ENCODE measurements at regions not wholly inside any gene's neighbourhood (a gene's known extent, or its start where the extent isn't known, plus 50 kb on each side); places are given as distances from the start of the nearest gene placed in this dataset.

DNA sequence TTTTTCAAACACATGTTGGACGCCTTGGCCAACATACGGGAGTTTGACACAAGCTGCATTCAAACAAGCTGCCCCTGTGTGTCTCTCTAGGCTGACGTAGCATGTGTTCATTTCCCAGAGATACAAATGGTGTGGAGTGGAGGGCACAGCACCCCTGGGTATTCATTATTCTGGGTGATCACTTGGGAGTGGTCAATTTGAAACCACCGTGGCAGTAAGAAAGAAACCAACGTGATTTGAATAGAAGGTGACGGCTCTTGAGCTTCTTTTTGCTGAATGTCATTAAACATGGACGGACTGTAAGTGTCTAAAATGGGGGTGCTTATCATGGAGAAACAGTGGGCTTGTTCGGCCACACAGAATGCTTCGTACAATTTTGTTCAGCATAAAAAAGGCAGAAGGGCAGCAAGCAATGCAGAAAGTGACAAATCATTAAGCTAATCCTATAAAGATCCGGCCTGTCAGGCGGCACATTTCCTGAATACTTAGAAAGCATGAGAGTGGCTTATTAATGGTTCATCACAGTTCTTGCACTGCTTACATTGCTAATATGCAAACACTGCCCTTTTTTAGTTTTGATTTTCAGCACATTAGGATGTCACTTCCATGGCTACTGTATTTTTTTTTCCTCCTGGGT is 1261.9 kb upstream of the CITED2 start:
- Histone ChIP-seq H3F3A (ENCODE audit: insufficient read depth, low read depth) (no peaks in the 10 kb centered on the region), H3K27ac (no peak overlapping the region), H3K4me2 (no peak overlapping the region), H3K9me3 (ENCODE audit: insufficient read depth, low read depth) (0 out of 2 replicates have a peak, but pooled peaks cover 2% of the 10 kb centered on the region), H3K36me3 (ENCODE audit: low read depth) (no peaks in the 10 kb centered on the region), H3K4me1 (replicated peaks; ENCODE audit: insufficient read depth) (no peaks in the 10 kb centered on the region), H3K27me3 (ENCODE audit: insufficient read depth, low read depth) (no peaks in the 10 kb centered on the region), H4K20me1 (ENCODE audit: insufficient read depth) (no peaks in the 10 kb centered on the region), H3K79me2 (ENCODE audit: low read depth) (no peaks in the 10 kb centered on the region), H3K4me3 (no peak overlapping the region), H2AFZ (no peak overlapping the region; the same call in 1 of the 2 replicates), H3K9me2 (ENCODE audit: insufficient read depth) (no peaks in the 10 kb centered on the region)
- TF ChIP-seq, protein P1, sequence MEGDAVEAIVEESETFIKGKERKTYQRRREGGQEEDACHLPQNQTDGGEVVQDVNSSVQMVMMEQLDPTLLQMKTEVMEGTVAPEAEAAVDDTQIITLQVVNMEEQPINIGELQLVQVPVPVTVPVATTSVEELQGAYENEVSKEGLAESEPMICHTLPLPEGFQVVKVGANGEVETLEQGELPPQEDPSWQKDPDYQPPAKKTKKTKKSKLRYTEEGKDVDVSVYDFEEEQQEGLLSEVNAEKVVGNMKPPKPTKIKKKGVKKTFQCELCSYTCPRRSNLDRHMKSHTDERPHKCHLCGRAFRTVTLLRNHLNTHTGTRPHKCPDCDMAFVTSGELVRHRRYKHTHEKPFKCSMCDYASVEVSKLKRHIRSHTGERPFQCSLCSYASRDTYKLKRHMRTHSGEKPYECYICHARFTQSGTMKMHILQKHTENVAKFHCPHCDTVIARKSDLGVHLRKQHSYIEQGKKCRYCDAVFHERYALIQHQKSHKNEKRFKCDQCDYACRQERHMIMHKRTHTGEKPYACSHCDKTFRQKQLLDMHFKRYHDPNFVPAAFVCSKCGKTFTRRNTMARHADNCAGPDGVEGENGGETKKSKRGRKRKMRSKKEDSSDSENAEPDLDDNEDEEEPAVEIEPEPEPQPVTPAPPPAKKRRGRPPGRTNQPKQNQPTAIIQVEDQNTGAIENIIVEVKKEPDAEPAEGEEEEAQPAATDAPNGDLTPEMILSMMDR (conservative IDR thresholded peaks at IDR 0.05): no peak
- no peak for TF ChIP-seq EZH2 (IDR thresholded peaks at IDR 0.05; ENCODE audit: low read depth)
- DNase-seq: no peak
- no TSS peak for BruUV-seq (replicated peaks)
- ChIA-PET POLR2A (ENCODE audit: unreplicated experiment) (interaction anchor here (0.5 kb wide), 1 partner anchor 20 kb away, joined by 4 read pairs; no protein-coding TSS in a partner anchor), CTCF (no interaction called here)
- intact Hi-C loops (cut with micrococcal nuclease; ENCODE audit: unreplicated experiment): no loop called here

DNA sequence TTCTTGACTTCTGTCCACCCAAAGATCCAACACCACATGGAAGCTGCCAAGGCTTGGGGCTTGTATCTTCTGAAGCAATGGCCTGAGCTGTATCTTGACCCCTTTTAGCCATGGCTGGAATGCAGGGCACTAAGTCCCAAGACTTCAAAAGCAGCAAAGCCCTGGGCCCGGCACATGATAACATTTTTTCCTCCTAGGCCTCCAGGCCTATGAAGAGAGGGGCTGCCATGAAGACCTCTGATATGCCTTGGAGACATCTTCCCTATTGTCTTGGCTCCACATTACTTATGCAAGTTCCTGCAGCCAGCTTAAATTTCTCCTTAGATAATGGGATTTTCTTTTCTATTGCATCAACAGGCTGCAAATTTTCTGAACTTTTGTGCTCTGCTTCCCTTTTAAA is 1252.6 kb upstream of the CITED2 start:
- Histone ChIP-seq H3K9me2 (ENCODE audit: insufficient read depth) (no peaks in the 10 kb centered on the region; the same call in 1 of the 2 replicates), H3K79me2 (ENCODE audit: low read depth) (no peaks in the 10 kb centered on the region), H3K27ac (no peak overlapping the region), H3F3A (ENCODE audit: insufficient read depth, low read depth) (no peaks in the 10 kb centered on the region), H4K20me1 (ENCODE audit: insufficient read depth) (no peaks in the 10 kb centered on the region), H3K4me1 (replicated peaks; ENCODE audit: insufficient read depth) (no peaks in the 10 kb centered on the region), H2AFZ (no peak overlapping the region), H3K27me3 (ENCODE audit: insufficient read depth, low read depth) (no peaks in the 10 kb centered on the region), H3K36me3 (ENCODE audit: low read depth) (no peaks in the 10 kb centered on the region; the same call in 1 of the 2 replicates), H3K9me3 (ENCODE audit: insufficient read depth, low read depth) (peaks cover 6% of the 10 kb centered on the region), H3K4me2 (no peak overlapping the region), H3K4me3 (no peak overlapping the region)
- no peak for TF ChIP-seq EZH2 (IDR thresholded peaks at IDR 0.05; ENCODE audit: low read depth)
- TF ChIP-seq, protein P1 (conservative IDR thresholded peaks at IDR 0.05): no peak
- intact Hi-C loops (cut with micrococcal nuclease; ENCODE audit: unreplicated experiment): no loop called here
- ChIA-PET CTCF (no interaction called here), POLR2A (ENCODE audit: unreplicated experiment) (no interaction called here)
- no peak for DNase-seq
- BruUV-seq (replicated peaks): no TSS peak

DNA sequence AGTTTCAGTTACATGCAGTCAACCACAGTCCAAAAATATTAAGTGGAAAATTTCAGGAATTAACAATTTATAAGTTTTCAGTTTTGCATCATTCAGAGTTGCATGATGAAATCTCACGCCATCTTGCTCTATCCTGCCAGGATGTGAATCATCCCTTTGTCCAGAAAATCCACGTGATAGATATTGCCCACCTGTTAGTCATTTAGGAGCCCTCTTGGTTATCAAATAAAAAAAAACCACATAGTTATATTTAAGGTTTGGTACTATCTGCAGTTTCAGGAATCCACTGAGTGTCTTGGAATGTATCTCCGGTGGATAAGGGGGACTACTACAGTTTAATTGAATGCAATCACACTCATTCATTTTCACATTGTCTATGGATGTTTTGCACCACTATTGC is 1249.0 kb upstream of the CITED2 start:
- Histone ChIP-seq H3K4me1 (replicated peaks; ENCODE audit: insufficient read depth) (no peaks in the 10 kb centered on the region), H4K20me1 (ENCODE audit: insufficient read depth) (no peaks in the 10 kb centered on the region), H3K9me2 (ENCODE audit: insufficient read depth) (peaks cover 6% of the 10 kb centered on the region; the same call in 1 of the 2 replicates), H3K36me3 (ENCODE audit: low read depth) (no peaks in the 10 kb centered on the region; the same call in 1 of the 2 replicates), H3K4me2 (no peak overlapping the region), H3K27ac (no peak overlapping the region), H3F3A (ENCODE audit: insufficient read depth, low read depth) (no peaks in the 10 kb centered on the region), H3K4me3 (no peak overlapping the region), H3K79me2 (ENCODE audit: low read depth) (no peaks in the 10 kb centered on the region), H3K27me3 (ENCODE audit: insufficient read depth, low read depth) (no peaks in the 10 kb centered on the region), H2AFZ (no peak overlapping the region), H3K9me3 (ENCODE audit: insufficient read depth, low read depth) (peaks cover 6% of the 10 kb centered on the region)
- POLR2A ChIA-PET (ENCODE audit: unreplicated experiment): no interaction called here
- no peak for TF ChIP-seq EZH2 (IDR thresholded peaks at IDR 0.05; ENCODE audit: low read depth)
- TF ChIP-seq, protein P1 (conservative IDR thresholded peaks at IDR 0.05): no peak
- intact Hi-C loops (cut with micrococcal nuclease; ENCODE audit: unreplicated experiment): no loop called here
- BruUV-seq (replicated peaks): no TSS peak
- CTCF ChIA-PET: no interaction called here
- no peak for DNase-seq

Measured in PC-9 (cell line).